HPDE6-E6E7 (cell line): ENCODE measurements at regions not wholly inside any gene's neighbourhood (a gene's known extent, or its start where the extent isn't known, plus 50 kb on each side); places are given as distances from the start of the nearest gene placed in this dataset.
"Not testable (repeated sequence)": the region's sequence is repeated elsewhere in the genome, so short reads cannot be mapped to it uniquely, and the experiment has no call there.

Experiments
- DNase-seq: peaks from one replicate; pipeline ENCODE4 v3.0.0; 2011; ENCODE audit warnings: missing footprints; ENCODE audit errors: extremely low spot score

DNA sequence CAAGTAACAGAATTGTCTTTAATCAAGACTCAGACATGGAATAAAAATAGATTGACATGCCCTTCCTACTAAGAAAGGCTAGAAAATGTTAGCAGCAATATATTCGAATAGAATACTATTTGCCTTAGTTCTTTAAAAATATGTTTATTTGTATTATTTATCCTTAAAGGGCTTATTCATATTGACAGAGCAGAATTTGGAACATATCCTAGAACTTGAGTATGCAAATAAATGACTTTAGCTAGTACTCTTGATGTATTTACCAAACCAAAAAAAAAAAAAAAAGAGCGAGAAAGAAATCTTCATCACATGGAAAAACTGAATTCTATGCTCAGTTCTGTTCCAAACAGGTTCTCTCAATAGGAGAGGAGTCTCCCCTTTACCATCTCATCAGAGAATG, 68.9 kb upstream of the PPARGC1A start:
- DNase-seq, result no peak

DNA sequence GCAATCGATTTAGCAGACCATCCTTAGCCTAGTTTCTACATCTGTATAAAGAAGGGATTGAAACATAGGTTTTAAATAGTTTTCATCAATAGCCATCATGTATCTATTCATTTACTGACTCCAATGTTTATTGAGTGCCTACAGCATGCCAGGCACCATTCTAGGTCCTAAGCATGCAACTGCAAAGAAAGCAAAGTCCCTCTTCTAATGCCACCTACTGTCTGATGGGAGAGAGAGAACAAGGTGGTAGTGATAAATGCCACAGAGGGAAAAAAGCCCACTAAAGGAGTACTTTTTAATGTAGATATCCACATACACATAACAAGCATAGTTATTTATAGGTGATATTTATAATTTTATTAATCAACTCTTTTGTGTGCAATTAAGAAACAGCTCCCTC, 67.6 kb upstream of the PPARGC1A start:
- no peak for DNase-seq

DNA sequence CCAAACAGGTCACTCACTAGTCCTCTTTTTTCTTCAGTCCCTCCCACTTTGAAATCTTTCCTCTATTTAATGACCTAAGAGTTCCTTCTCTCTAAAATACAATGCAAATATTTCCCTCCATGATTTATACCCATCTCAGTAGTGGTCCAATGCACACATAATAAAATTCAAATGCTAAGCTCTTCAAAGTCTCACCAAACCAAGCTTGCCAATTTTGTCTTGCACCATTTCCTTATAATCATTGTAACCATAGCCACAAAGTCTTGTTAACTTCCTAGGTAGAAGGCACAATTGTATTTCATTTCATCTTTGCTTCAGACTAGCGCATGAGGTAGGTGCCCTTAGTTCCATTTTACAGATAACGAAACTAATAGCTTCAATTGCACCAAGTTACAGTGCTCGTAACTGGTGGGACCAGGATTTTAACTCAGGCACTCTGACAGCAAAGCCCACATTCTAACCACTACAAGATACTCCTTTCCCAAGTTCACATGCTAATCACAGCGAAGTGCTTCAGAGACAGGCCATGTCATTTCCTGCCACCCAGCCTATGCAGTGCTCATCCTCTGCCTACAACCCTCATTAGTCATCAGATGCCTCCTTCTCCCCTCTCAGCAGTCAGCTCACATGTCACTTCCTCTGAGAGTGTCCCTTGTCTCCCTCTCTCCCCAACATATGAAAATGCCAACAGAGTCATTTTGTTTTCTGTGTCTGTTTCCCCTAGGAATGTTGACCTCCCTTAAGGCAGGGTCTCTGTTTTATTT, 66.9 kb upstream of the PPARGC1A start:
- no peak for DNase-seq

DNA sequence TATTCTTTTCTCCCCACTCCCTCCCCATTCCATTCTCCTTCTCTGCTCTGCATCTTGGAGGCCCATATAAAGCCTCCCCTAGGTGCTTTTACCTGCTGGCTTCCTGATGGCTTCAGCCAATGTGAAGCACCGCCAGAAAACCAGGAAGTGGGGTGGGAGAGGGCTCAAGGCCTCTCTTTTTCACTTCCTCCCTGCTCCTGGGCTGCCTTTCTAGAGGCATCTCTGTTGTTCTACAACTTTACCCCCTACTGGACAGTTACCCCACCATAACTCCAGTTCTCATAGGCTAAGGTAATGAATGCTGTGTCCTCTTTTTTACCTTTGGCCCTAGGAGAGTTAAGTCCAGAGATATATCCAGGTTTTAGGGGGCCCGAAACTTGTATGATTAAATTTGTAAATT, 62.4 kb upstream of the PPARGC1A start:
- no peak for DNase-seq

DNA sequence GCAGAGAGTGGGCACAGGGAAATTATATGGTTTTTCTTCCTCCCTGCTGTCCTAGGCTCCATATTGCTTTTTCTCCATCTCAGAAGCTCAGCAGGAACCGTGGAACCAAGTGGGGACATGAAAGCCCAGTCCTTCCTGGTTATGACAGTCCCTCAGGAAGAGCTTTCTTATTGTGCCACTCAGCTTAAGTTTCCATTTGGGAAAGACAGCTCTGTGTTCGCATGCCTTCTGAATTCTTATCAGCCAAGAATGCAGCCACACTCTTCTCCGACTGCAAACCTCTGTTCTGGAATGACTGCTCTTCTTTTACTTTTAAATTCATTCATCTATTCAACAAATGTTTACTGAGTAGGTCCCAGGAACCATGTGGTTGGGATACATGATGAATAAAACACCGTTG, 58.0 kb upstream of the PPARGC1A start:
- no peak for DNase-seq

DNA sequence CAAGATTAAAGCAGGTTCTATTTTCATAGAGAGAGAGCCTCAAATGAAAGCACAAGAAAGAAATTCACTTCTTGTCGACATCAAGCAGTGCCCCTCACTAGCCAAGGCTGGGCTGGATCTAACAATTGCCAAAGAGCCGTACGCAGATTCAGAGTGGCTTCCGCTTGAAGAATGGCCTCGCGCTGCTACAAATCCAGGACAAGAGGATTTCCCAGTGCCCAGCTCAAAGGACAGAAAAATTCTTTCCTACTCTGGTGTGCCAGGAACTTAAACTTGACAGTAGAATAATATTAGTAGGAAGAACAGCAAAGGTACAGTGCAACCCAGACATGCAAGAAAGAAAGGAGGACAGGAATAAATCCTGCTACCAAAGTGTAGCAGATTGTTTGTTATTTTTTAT, 56.5 kb upstream of the PPARGC1A start:
- DNase-seq, result no peak

DNA sequence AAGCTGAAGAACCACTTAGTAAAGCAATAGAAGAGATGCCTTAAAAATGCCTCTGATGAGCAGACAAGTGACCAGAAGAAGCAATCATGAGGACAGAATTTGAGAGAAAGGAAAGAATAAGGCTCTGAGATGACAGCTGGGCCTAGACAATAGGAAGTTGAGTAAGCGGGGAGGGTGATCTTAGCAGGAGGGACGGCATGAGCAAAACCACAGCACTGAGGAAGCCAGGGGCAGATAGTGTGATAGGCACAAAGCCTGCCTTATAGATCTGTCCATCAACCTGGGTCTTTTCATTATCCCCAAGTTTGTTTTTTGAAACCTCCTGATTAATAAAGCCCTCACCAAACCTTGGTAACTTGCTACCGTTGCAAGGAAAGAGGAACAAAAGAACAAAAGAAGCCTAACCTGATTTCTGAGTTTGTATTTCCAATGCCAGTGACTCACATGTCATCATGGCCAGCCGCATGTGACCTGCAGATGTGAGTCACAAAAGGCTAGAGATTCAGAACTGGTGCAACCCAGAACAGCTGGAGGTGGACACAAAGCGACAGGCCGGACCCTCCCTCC, 55.7 kb upstream of the PPARGC1A start:
- DNase-seq, result no peak

DNA sequence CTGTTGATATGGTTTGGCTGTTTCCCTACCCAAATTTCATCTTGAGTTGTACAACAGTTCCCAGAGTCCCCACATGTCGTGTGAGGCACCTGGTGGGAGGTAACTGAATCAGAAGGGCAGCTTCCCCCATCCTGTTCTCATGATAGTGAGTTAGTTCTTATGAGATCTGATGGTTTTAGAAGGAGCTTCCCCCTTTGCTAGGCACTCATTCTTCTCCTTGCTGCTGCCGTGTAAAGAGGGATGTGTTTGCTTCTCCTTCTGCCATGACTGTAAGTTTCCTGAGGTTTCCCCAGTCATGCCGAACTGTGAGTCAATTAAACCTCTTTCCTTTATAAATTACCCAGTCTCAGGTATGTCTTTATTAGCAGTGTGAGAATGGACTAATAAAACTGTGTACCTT, 54.7 kb upstream of the PPARGC1A start:
- DNase-seq, result not testable (repeated sequence)

DNA sequence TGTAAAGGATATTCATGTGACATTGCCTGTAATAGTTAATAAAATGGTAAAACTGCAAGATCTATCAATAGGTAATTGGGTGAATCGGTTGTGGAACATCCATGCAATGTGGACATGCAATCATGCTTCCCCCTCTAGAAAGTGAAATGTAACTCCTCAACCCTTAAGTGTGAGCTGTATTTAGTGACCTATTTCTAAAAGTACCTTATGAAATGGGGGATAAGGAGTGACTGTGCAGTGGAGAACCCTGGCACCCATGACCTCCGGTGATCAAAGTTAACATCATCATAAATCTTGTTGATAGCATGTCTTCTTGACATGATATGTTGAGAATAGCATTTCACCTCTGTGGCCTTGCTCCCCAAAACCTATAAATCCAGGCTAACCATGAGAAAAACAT, 53.6 kb upstream of the PPARGC1A start:
- no peak for DNase-seq

DNA sequence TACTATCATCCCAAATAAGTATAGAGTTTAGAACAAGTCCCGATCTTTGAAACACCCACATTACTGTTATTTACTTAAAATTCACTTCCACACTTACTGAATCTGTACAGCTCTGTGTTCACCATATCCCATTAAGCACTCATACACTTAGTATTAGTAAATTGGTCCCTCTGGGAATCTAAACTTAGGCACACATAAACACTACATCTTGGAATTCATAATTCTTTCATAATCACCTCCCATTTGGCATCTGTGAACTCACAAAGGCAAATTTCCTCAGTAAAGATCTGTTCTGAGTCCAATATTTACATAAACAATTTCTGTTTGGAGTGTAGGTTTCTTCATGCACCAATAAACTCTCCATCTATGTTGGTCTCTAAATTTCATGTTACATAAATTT, 52.6 kb upstream of the PPARGC1A start:
- DNase-seq, result no peak
